GM12891 (cell line): ENCODE measurements at regions not wholly inside any gene's neighbourhood (a gene's known extent, or its start where the extent isn't known, plus 50 kb on each side); places are given as distances from the start of the nearest gene placed in this dataset.

Experiments
- DNase-seq: peaks from one replicate; pipeline ENCODE4 v3.0.0; 2011; ENCODE audit warnings: low spot score; ENCODE audit not compliant: insufficient read length
- FAIRE-seq: peaks from 2 replicates; lab custom pipeline; 2011; peaks lifted over from hg19 to GRCh38; lab: Jason Lieb, UNC
- PAX5 ChIP-seq: IDR thresholded peaks from 2 replicates; pipeline ENCODE4 v1.6.1; 2011; ENCODE audit warnings: low read length, moderate library complexity, mild to moderate bottlenecking; ENCODE audit not compliant: insufficient read depth, severe bottlenecking
- POLR2A ChIP-seq: IDR thresholded peaks from 2 replicates; pipeline ENCODE4 v1.6.1; 2011; ENCODE audit warnings: low read depth, low read length, control low read depth
- POLR2AphosphoS5 ChIP-seq: IDR thresholded peaks from 2 replicates; pipeline ENCODE4 v1.6.1; 2011; ENCODE audit warnings: low read depth, low read length, control low read depth
- POU2F2 ChIP-seq: IDR thresholded peaks from 2 replicates; pipeline ENCODE4 v1.6.1; 2011; ENCODE audit warnings: low read depth, mild to moderate bottlenecking, control low read depth, low read length, moderate library complexity
- SPI1 ChIP-seq: IDR thresholded peaks from 2 replicates; pipeline ENCODE4 v1.6.1; 2011; ENCODE audit warnings: low read depth, low read length, control low read depth
- TAF1 ChIP-seq: IDR thresholded peaks from 2 replicates; pipeline ENCODE4 v1.6.1; 2011; ENCODE audit warnings: low read depth, low read length, control low read depth

- TF ChIP-seq SPI1 (no peak), POLR2A (no peak), TAF1 (no peak), POU2F2 (no peak), POLR2AphosphoS5 (no peak), PAX5 (no peak)
- DNase-seq (no peak), FAIRE-seq (no peak)
These were observed 504.2 kb downstream of the ACTL7B start for GRCh38 chr9:108351571-108351970.

DNA sequence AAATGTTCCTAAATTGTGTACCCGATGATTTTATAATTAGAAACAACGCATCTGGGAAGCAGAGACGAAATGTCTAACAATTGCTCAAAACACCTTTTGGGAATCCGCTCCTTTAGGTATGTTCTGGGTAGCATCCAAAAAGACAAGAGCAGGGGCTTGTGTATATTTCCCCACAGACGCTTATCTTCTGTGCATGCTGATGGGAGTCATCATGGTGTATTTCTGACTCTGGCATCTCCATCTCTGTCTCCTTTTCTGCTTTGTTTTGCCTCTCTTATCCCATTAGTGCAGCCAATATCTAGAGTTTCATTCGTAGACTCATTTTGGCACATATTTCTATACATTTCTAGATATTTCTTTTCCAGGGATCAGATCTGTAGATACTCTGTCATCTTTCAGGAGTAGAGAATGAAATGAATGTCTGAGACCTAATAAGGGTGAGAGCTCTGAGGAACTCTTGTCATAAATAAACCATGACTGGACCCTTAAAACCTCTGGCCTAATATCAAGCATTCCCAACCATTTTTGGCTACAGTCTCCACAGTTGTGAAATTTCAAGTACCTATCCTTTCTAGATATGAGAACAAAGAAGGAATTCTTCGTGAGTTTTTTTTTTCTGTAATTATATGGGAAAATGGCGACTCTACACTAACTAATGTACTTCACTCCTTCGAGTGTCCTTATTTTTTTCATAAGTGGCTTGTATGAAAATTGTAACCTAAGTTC is 508.2 kb downstream of the ACTL7B start:
- no peak for DNase-seq

GRCh38 chr9:108345826-108346225 is 510.0 kb downstream of the ACTL7B start:
- FAIRE-seq = no peak
- no peak for DNase-seq
- TF ChIP-seq PAX5 (no peak), POU2F2 (no peak), SPI1 (no peak), POLR2A (no peak), TAF1 (no peak), POLR2AphosphoS5 (no peak)

More for the DNA sequence above, 508.2 kb downstream of the ACTL7B start:
- no peak for FAIRE-seq
- TF ChIP-seq POLR2AphosphoS5 (no peak), POU2F2 (no peak), SPI1 (no peak), POLR2A (no peak), TAF1 (no peak), PAX5 (no peak)

DNA sequence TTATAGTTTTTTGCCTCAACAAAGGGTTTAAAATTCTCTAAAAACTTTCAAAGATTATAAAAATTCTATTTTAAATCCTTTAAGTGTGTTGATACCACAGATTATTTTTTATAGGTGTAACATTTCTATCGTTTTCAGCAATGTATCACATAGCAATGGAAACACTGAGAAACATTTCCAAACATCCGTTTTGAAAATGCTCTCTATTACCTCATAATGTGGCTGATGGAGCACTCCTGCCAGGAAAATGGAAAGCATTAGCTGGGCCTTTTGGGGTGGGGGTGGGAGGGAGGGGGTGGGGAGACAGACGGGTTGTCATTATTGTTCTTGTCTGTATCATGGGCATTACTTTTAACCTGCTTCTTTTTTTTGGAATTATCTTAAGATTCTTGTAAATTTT is 516.5 kb downstream of the ACTL7B start:
- TF ChIP-seq SPI1 (no peak), TAF1 (no peak), POU2F2 (no peak), POLR2AphosphoS5 (no peak), POLR2A (no peak), PAX5 (no peak)
- FAIRE-seq (no peak), DNase-seq (no peak)

DNA sequence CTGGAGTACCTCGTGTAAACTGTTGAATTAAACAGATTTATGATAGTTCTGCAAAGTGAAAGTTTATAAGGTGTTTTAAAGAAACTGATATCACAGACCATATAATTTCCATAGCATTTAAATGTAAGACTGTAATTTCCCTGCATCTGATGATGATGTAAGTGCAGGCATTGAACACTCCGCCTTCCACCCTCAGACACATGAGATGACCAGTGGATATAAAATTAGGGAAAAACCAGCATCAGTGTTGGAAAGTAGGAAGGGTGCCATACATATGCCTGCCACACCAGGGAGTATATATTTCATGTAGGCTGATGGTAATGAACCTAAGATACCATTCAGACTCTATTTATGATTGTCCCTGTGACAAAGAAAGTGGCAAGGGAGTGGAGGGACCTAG is 519.2 kb downstream of the ACTL7B start:
- TF ChIP-seq PAX5 = no peak
- no peak for TF ChIP-seq TAF1
- TF ChIP-seq POLR2AphosphoS5 = no peak
- TF ChIP-seq SPI1 = no peak
- TF ChIP-seq POU2F2 = no peak
- TF ChIP-seq POLR2A = no peak
- FAIRE-seq (no peak), DNase-seq (no peak)

DNA sequence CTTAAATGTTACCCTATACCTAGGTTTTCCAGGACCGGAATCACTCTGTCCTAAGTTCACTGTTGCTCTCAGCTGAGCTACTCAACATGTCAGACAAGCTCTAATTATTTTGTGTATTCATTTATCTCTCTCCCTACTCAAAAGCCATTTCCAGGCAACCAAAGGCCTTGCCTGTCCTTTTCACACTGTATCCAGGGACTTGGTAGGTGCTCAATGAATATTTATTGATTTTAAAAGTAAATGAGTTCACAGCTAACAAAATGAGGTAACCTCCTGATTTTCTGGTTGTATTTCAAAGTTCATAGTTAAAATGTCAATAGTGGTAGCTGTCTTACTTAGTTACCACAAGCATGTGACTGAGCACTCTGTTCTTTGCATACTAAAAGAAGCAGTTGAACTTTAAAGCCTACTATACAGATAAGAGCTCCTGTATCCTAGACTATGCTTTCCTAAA is 522.2 kb downstream of the ACTL7B start:
- TF ChIP-seq SPI1 = no peak
- TF ChIP-seq PAX5 = no peak
- TF ChIP-seq TAF1 = no peak
- TF ChIP-seq POLR2AphosphoS5 = no peak
- TF ChIP-seq POLR2A = no peak
- no peak for TF ChIP-seq POU2F2
- FAIRE-seq = no peak
- no peak for DNase-seq

DNA sequence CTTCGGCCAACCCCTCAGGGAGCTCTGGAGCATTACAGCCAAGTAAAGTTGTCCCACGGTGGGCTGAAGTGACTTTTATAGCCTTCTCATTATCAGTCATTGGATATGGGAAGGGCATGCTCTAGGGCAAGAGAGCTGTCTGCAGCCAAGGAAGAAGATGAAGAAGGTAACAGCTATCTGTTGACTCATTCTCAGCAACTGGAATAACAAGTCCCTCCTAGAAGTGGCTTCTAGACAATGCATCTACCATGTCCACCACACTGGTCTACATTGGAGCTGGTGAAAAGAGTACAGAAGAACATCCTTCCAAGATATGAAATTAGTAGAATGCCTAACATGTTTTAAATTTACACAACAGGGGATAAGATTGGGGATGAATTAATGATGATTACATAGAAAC is 524.2 kb downstream of the ACTL7B start:
- FAIRE-seq = no peak
- TF ChIP-seq POLR2A (no peak), PAX5 (no peak)
- DNase-seq = no peak

DNA sequence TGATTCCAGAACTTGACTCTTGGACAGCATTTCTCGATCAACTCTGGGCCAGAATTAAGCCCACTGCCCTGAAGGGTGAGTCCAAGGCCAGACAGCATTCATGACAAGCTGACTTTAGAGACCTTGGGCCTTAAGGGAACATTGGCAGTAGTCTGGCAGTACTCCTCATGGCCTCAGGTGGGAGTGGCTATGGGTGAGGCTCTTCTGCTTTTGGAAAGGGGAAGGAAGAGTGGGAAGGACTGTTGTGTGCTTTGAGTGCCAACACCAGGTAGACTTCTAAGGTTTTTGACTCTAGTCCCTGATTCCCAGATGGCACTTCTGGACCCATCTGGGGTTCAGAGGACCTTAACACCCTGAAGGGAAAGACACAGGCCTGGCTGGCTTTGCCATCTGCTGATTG is 530.4 kb downstream of the ACTL7B start:
- FAIRE-seq = no peak
- no peak for DNase-seq
- TF ChIP-seq POU2F2 = no peak
- no peak for TF ChIP-seq SPI1
- TF ChIP-seq TAF1 = no peak
- TF ChIP-seq PAX5 = no peak
- no peak for TF ChIP-seq POLR2A
- TF ChIP-seq POLR2AphosphoS5 = no peak

DNA sequence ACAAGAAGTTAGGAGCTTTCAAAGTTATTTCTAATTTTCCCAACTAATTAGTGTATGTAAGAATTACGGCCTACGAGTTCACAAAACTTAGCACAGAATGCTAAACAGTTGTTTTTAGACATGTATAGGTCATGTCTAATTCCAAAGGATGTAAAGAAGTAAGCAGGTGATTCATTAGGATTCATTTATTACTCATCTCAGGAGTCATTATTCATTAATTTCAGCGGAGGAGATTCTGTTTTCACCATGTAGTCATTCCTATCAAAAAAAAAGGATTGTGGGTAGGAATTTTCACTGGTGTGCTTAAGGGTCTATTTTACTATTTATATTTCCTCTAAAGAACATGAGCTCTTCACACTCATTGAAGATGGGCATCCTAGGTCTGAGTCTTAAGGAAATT is 532.2 kb downstream of the ACTL7B start:
- DNase-seq = no peak
- FAIRE-seq = no peak
- TF ChIP-seq POU2F2 (no peak), POLR2AphosphoS5 (no peak), PAX5 (no peak), TAF1 (no peak), SPI1 (no peak), POLR2A (no peak)
